ENCODE measurements at regions not wholly inside any gene's neighbourhood (a gene's known extent, or its start where the extent isn't known, plus 50 kb on each side); places are given as distances from the start of the nearest gene placed in this dataset.

- no peak overlapping the region for H3K4me3 ChIP-seq (ENCODE audit: low read depth, low read length)
- DNase-seq (ENCODE audit: low read depth), result no peak
- no peak for TF ChIP-seq CTCF (IDR thresholded peaks at IDR 0.05; ENCODE audit: insufficient read depth, low read length)
These were observed 486.1 kb upstream of the TMEM132C start for GRCh38 chr12:127780881-127781280.

DNA sequence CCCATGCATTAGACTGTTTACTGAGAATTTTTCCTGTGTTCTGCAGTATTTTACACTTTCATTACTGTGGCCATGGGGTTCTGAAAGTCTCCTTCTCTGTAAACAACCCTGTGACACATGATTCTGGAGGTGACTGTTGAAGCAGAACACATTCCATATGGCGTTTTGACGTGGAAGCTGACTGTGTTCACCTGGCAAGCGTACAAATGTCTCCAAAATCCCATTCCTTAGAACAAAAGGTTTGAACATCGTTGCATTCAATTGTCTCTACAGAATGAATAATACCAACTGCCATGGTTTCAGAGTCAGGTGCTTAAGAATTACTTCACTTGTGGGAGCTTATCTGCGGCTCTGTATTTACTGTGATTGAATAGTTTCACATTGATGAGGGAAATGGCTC lies 485.6 kb upstream of the TMEM132C start:
- TF ChIP-seq CTCF (IDR thresholded peaks at IDR 0.05; ENCODE audit: insufficient read depth, low read length), result no peak
- DNase-seq (ENCODE audit: low read depth), result peak; percentile 39
- H3K4me3 ChIP-seq (ENCODE audit: low read depth, low read length), result no peak overlapping the region

GRCh38 chr12:127785540-127785939 lies 481.4 kb upstream of the TMEM132C start:
- H3K4me3 ChIP-seq (ENCODE audit: low read depth, low read length), result no peak overlapping the region
- TF ChIP-seq CTCF (IDR thresholded peaks at IDR 0.05; ENCODE audit: insufficient read depth, low read length), result no peak
- peak; percentile 89 for DNase-seq (ENCODE audit: low read depth)

DNA sequence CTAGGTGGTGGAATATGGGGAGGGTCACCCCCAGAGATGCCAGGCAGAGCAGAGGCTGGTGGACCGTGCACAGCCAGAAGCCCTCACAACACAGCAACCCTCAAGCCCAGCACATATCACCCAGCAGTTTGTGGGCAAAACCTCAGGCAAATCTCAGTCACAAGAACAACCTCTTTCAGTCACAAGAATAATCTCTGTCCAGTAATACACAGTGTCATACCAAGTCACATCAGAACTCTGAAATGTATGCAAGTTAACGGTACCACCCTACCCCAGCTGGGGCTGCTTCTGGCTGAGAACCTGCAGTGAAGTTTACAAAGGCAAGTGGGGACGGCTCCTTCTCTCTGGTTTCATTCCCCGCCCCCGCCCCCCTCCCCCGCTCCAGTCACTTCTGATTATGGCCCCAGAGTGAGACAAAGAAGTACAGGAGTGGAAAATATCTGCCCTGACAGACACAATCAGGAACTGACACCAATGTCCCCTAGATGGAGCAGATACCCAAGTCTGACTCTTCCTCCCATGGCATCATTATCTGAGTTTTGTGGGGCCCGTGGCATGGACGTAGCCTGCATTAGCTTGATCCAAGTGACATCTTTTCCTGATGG lies 480.9 kb upstream of the TMEM132C start:
- no peak for DNase-seq (ENCODE audit: low read depth)
- no peak for TF ChIP-seq CTCF (IDR thresholded peaks at IDR 0.05; ENCODE audit: insufficient read depth, low read length)
- H3K4me3 ChIP-seq (ENCODE audit: low read depth, low read length), result no peak overlapping the region

DNA sequence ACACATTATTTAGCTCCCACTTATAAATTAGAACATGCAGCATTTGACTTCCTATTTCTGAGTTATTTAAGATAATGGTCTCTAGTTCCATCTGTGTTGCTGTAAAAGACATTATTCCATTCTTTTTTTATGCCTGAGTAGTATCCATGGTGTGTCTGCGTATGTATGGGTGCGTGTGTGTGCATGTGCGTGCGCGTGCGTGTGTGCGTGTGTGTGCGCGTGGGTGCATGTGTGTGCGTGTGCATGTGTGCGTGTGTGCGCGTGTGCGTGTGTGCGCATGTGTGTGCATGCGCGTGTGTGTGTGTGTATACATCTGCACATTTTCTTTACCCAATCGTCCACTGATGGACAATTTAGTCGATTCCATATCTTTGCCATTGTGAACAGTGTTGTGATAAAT lies 479.4 kb upstream of the TMEM132C start:
- TF ChIP-seq CTCF (IDR thresholded peaks at IDR 0.05; ENCODE audit: insufficient read depth, low read length), result no peak
- no peak for DNase-seq (ENCODE audit: low read depth)

GRCh38 chr12:127790376-127790775 lies 476.6 kb upstream of the TMEM132C start:
- DNase-seq (ENCODE audit: low read depth), result no peak
- no peak for TF ChIP-seq CTCF (IDR thresholded peaks at IDR 0.05; ENCODE audit: insufficient read depth, low read length)
- H3K4me3 ChIP-seq (ENCODE audit: low read depth, low read length), result no peak overlapping the region

More for the DNA sequence above, 479.4 kb upstream of the TMEM132C start:
- no peak overlapping the region for H3K4me3 ChIP-seq (ENCODE audit: low read depth, low read length)

GRCh38 chr12:127791217-127791616 lies 475.8 kb upstream of the TMEM132C start:
- DNase-seq (ENCODE audit: low read depth), result no peak
- no peak overlapping the region for H3K4me3 ChIP-seq (ENCODE audit: low read depth, low read length)
- no peak for TF ChIP-seq CTCF (IDR thresholded peaks at IDR 0.05; ENCODE audit: insufficient read depth, low read length)

All from fibroblast of the aortic adventitia (primary cell).